ENCODE measurements at regions not wholly inside any gene's neighbourhood (a gene's known extent, or its start where the extent isn't known, plus 50 kb on each side); places are given as distances from the start of the nearest gene placed in this dataset.

- no peak overlapping the region for H3K4me3 ChIP-seq (ENCODE audit: low read depth, low read length)
- peaks cover 1% of the 10 kb centered on the region for H3K9me3 ChIP-seq (ENCODE audit: insufficient read depth, low read depth, low read length)
- no peak overlapping the region for H2AFZ ChIP-seq (ENCODE audit: insufficient read depth, low read length, poor library complexity)
- no peak overlapping the region for H3K14ac ChIP-seq (ENCODE audit: low read length)
- H3K27me3 ChIP-seq (ENCODE audit: insufficient read depth, low read length) = no peaks in the 10 kb centered on the region
- H4K91ac ChIP-seq (ENCODE audit: low read depth, low read length) = no peak overlapping the region
- no peak overlapping the region for H4K12ac ChIP-seq (ENCODE audit: low read depth, low read length)
- DNase-seq = no peak
- H3K4ac ChIP-seq (ENCODE audit: low read depth, low read length) = no peak overlapping the region
- no peak overlapping the region for H2AK5ac ChIP-seq (ENCODE audit: low read length)
- no peaks in the 10 kb centered on the region for H3K79me1 ChIP-seq (ENCODE audit: low read length)
- no peaks in the 10 kb centered on the region for H3K36me3 ChIP-seq (ENCODE audit: control insufficient read depth in 1 of 2, insufficient read depth in 2 of 2, low read length in 2 of 2)
- no peak overlapping the region for H3K18ac ChIP-seq (ENCODE audit: low read length)
- H3K27ac ChIP-seq (ENCODE audit: low read depth, low read length) = no peak overlapping the region
- H2BK120ac ChIP-seq (ENCODE audit: insufficient read depth, low read length, poor library complexity) = no peak overlapping the region
- H2BK5ac ChIP-seq (ENCODE audit: low read depth, low read length, poor library complexity) = no peak overlapping the region
- H4K8ac ChIP-seq (ENCODE audit: low read depth, low read length) = peak overlapping the region; percentile 20
- no peak overlapping the region for H3K23ac ChIP-seq (ENCODE audit: low read length)
- H2BK12ac ChIP-seq (ENCODE audit: low read length) = no peak overlapping the region
- WGBS (ENCODE audit: extremely low coverage, insufficient coverage, insufficient read length) = no CpG with 5 or more reads among the region's 2 CpGs
- no peak overlapping the region for H3K9ac ChIP-seq (ENCODE audit: low read length)
- H3K4me1 ChIP-seq (ENCODE audit: control insufficient read depth in 1 of 2, insufficient read depth in 2 of 2, low read length in 2 of 2) = no peaks in the 10 kb centered on the region
- no peaks in the 10 kb centered on the region for H3K79me2 ChIP-seq (ENCODE audit: control insufficient read depth, insufficient read depth, low read length, poor library complexity)
- H3K4me2 ChIP-seq (ENCODE audit: low read length) = no peak overlapping the region
These were observed 134.1 kb upstream of the HS3ST3A1 start for GRCh38 chr17:13735861-13736260.

GRCh38 chr17:13736916-13737315 lies 135.2 kb upstream of the HS3ST3A1 start:
- H3K4me1 ChIP-seq (ENCODE audit: control insufficient read depth in 1 of 2, insufficient read depth in 2 of 2, low read length in 2 of 2) = no peaks in the 10 kb centered on the region
- no peak overlapping the region for H3K18ac ChIP-seq (ENCODE audit: low read length)
- H2BK5ac ChIP-seq (ENCODE audit: low read depth, low read length, poor library complexity) = no peak overlapping the region
- no peak overlapping the region for H3K4ac ChIP-seq (ENCODE audit: low read depth, low read length)
- no peak overlapping the region for H3K27ac ChIP-seq (ENCODE audit: low read depth, low read length)
- H3K36me3 ChIP-seq (ENCODE audit: control insufficient read depth in 1 of 2, insufficient read depth in 2 of 2, low read length in 2 of 2) = no peaks in the 10 kb centered on the region
- no peak overlapping the region for H3K14ac ChIP-seq (ENCODE audit: low read length)
- no peaks in the 10 kb centered on the region for H3K27me3 ChIP-seq (ENCODE audit: insufficient read depth, low read length)
- no peak overlapping the region for H2AK5ac ChIP-seq (ENCODE audit: low read length)
- H3K4me3 ChIP-seq (ENCODE audit: low read depth, low read length) = no peak overlapping the region
- H3K9me3 ChIP-seq (ENCODE audit: insufficient read depth, low read depth, low read length) = no peaks in the 10 kb centered on the region
- H3K79me1 ChIP-seq (ENCODE audit: low read length) = no peaks in the 10 kb centered on the region
- no peak overlapping the region for H2BK12ac ChIP-seq (ENCODE audit: low read length)
- no peak overlapping the region for H4K12ac ChIP-seq (ENCODE audit: low read depth, low read length)
- no peaks in the 10 kb centered on the region for H3K79me2 ChIP-seq (ENCODE audit: control insufficient read depth, insufficient read depth, low read length, poor library complexity)
- no peak overlapping the region for H3K23ac ChIP-seq (ENCODE audit: low read length)
- H4K8ac ChIP-seq (ENCODE audit: low read depth, low read length) = no peak overlapping the region
- no peak overlapping the region for H2BK120ac ChIP-seq (ENCODE audit: insufficient read depth, low read length, poor library complexity)
- no peak overlapping the region for H2AFZ ChIP-seq (ENCODE audit: insufficient read depth, low read length, poor library complexity)
- H3K9ac ChIP-seq (ENCODE audit: low read length) = no peak overlapping the region
- H3K4me2 ChIP-seq (ENCODE audit: low read length) = no peak overlapping the region
- no peak overlapping the region for H4K91ac ChIP-seq (ENCODE audit: low read depth, low read length)
- no peak for DNase-seq

GRCh38 chr17:13740686-13741085 lies 139.0 kb upstream of the HS3ST3A1 start:
- no peak overlapping the region for H2BK5ac ChIP-seq (ENCODE audit: low read depth, low read length, poor library complexity)
- no peaks in the 10 kb centered on the region for H3K27me3 ChIP-seq (ENCODE audit: insufficient read depth, low read length)
- H3K4me3 ChIP-seq (ENCODE audit: low read depth, low read length) = no peak overlapping the region
- H3K36me3 ChIP-seq (ENCODE audit: control insufficient read depth in 1 of 2, insufficient read depth in 2 of 2, low read length in 2 of 2) = no peaks in the 10 kb centered on the region
- peaks cover 2% of the 10 kb centered on the region in 2 experiments for H3K4me1 ChIP-seq (ENCODE audit: control insufficient read depth in 1 of 2, insufficient read depth in 2 of 2, low read length in 2 of 2)
- no peak overlapping the region for H3K4me2 ChIP-seq (ENCODE audit: low read length)
- no peak overlapping the region for H3K23ac ChIP-seq (ENCODE audit: low read length)
- H3K4ac ChIP-seq (ENCODE audit: low read depth, low read length) = no peak overlapping the region
- no peak overlapping the region for H2AK5ac ChIP-seq (ENCODE audit: low read length)
- no CpG with 5 or more reads among the region's 3 CpGs for WGBS (ENCODE audit: extremely low coverage, insufficient coverage, insufficient read length)
- H2BK12ac ChIP-seq (ENCODE audit: low read length) = no peak overlapping the region
- H3K79me2 ChIP-seq (ENCODE audit: control insufficient read depth, insufficient read depth, low read length, poor library complexity) = no peaks in the 10 kb centered on the region
- H3K79me1 ChIP-seq (ENCODE audit: low read length) = peaks cover under 1% of the 10 kb centered on the region
- H4K91ac ChIP-seq (ENCODE audit: low read depth, low read length) = no peak overlapping the region
- H4K12ac ChIP-seq (ENCODE audit: low read depth, low read length) = no peak overlapping the region
- H3K27ac ChIP-seq (ENCODE audit: low read depth, low read length) = no peak overlapping the region
- H3K18ac ChIP-seq (ENCODE audit: low read length) = no peak overlapping the region
- H2BK120ac ChIP-seq (ENCODE audit: insufficient read depth, low read length, poor library complexity) = no peak overlapping the region
- no peak overlapping the region for H3K9ac ChIP-seq (ENCODE audit: low read length)
- no peaks in the 10 kb centered on the region for H3K9me3 ChIP-seq (ENCODE audit: insufficient read depth, low read depth, low read length)
- H2AFZ ChIP-seq (ENCODE audit: insufficient read depth, low read length, poor library complexity) = no peak overlapping the region
- H3K14ac ChIP-seq (ENCODE audit: low read length) = no peak overlapping the region
- H4K8ac ChIP-seq (ENCODE audit: low read depth, low read length) = no peak overlapping the region
- no peak for DNase-seq

- Histone ChIP-seq H4K12ac (ENCODE audit: low read depth, low read length) (no peak overlapping the region), H3K79me1 (ENCODE audit: low read length) (peaks cover 5% of the 10 kb centered on the region), H3K27me3 (ENCODE audit: insufficient read depth, low read length) (no peaks in the 10 kb centered on the region), H4K91ac (ENCODE audit: low read depth, low read length) (no peak overlapping the region), H3K79me2 (ENCODE audit: control insufficient read depth, insufficient read depth, low read length, poor library complexity) (no peaks in the 10 kb centered on the region), H2AK5ac (ENCODE audit: low read length) (no peak overlapping the region), H3K9me3 (ENCODE audit: insufficient read depth, low read depth, low read length) (no peaks in the 10 kb centered on the region), H3K4me1 (ENCODE audit: control insufficient read depth in 1 of 2, insufficient read depth in 2 of 2, low read length in 2 of 2) (peaks cover 7% of the 10 kb centered on the region in 2 experiments), H3K4ac (ENCODE audit: low read depth, low read length) (no peak overlapping the region), H2BK120ac (ENCODE audit: insufficient read depth, low read length, poor library complexity) (no peak overlapping the region), H3K18ac (ENCODE audit: low read length) (no peak overlapping the region), H3K4me3 (ENCODE audit: low read depth, low read length) (no peak overlapping the region), H3K36me3 (ENCODE audit: control insufficient read depth in 1 of 2, insufficient read depth in 2 of 2, low read length in 2 of 2) (no peaks in the 10 kb centered on the region), H2BK12ac (ENCODE audit: low read length) (no peak overlapping the region), H3K23ac (ENCODE audit: low read length) (no peak overlapping the region), H4K8ac (ENCODE audit: low read depth, low read length) (no peak overlapping the region), H3K27ac (ENCODE audit: low read depth, low read length) (no peak overlapping the region), H3K9ac (ENCODE audit: low read length) (no peak overlapping the region), H2BK5ac (ENCODE audit: low read depth, low read length, poor library complexity) (no peak overlapping the region), H3K4me2 (ENCODE audit: low read length) (no peak overlapping the region), H3K14ac (ENCODE audit: low read length) (no peak overlapping the region), H2AFZ (ENCODE audit: insufficient read depth, low read length, poor library complexity) (no peak overlapping the region)
- no peak for DNase-seq
- WGBS (ENCODE audit: extremely low coverage, insufficient coverage, insufficient read length) = no CpG with 5 or more reads among the region's 1 CpG
These were observed 140.0 kb upstream of the HS3ST3A1 start for GRCh38 chr17:13741744-13742143.

Data from trophoblast cell (in vitro differentiated cells and primary cell).